ENCODE measurements at regions not wholly inside any gene's neighbourhood (a gene's known extent, or its start where the extent isn't known, plus 50 kb on each side); places are given as distances from the start of the nearest gene placed in this dataset.

DNA sequence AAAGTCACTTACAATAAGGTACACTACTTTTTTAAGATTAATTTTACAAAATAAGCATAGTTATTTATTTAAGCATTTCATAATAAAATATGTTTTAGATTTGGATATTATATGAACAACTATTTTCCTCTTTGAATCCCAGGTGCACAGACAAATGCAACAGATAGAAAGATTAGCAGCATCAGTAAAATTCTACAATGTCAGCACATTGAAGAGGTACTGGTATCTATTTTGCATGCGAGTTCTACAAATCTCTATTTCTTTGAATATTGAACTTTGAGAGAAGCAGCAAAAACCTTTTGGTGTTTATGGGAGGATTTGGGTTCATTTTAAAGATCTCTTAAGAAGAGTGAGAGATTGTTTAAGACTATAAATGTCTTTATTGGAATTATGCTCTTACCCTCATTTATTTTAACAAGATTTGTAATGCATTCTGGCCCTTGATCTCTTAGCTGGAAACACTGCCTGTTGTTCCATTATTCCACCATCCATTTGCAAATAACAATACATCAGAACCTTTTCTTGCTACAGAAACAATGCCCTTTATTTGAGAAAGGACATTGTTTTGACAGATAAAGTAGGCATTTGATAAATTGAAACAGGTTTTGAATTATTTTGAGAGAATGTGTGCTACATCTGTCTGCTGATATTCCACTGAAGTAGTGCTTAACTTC lies 558.8 kb upstream of the KLHL1 start:
- DNase-seq (ENCODE audit: extremely low spot score), result no peak
- Histone ChIP-seq H3K36me3 (ENCODE audit: insufficient read depth) (no peaks in the 10 kb centered on the region), H3K4me1 (ENCODE audit: insufficient read depth) (no peaks in the 10 kb centered on the region), H3K4me3 (ENCODE audit: low read depth, low read length) (no peak overlapping the region), H3K27ac (ENCODE audit: low read depth) (no peak overlapping the region)
- 37% methylated on average over 1 of the region's 1 CpG for WGBS

DNA sequence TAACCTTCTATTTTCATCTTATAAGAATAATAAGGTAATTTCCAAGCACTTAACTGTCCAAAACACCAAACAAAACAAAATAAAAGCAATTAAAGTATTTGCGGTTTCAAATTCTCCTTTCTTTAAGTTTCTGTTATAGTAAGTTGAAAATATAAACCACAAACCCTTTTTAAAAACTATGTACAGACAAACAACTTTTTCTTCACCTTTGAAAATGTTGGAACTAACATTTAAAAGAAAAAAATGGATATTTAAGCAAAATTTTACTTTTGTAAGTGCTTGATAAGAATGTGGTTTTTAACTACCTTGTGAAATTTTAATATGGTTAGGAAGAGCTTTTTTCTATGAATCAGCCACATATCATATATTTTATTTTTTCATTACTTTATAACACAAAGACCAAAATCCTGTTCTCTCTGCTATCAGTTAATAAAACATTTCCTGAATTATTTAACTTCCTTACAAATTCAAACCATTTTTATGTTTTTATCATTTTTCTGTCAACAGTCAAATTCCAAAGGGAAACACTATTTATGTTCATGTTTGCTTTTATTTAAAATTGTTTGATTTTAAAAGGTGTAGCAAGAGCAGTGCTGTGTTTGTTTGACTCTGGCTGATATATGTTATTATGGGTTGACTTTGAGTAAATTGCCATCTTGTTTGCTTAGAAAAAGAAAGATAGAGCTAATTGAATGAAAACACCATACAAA lies 554.1 kb upstream of the KLHL1 start:
- no peak for DNase-seq (ENCODE audit: extremely low spot score)
- WGBS, result 75% methylated on average over 1 of the region's 1 CpG
- no peaks in the 10 kb centered on the region for H3K4me1 ChIP-seq (ENCODE audit: insufficient read depth)
- H3K4me3 ChIP-seq (ENCODE audit: low read depth, low read length), result no peak overlapping the region
- H3K36me3 ChIP-seq (ENCODE audit: insufficient read depth), result no peaks in the 10 kb centered on the region
- no peak overlapping the region for H3K27ac ChIP-seq (ENCODE audit: low read depth)

- Histone ChIP-seq H3K4me3 (ENCODE audit: low read depth, low read length) (no peak overlapping the region), H3K4me1 (ENCODE audit: insufficient read depth) (no peaks in the 10 kb centered on the region), H3K27ac (ENCODE audit: low read depth) (no peak overlapping the region), H3K36me3 (ENCODE audit: insufficient read depth) (no peaks in the 10 kb centered on the region)
- DNase-seq (ENCODE audit: extremely low spot score), result no peak
- 75% methylated on average over 6 of the region's 6 CpGs for WGBS
Measured at GRCh38 chr13:70644052-70644451, 535.8 kb upstream of the KLHL1 start.

DNA sequence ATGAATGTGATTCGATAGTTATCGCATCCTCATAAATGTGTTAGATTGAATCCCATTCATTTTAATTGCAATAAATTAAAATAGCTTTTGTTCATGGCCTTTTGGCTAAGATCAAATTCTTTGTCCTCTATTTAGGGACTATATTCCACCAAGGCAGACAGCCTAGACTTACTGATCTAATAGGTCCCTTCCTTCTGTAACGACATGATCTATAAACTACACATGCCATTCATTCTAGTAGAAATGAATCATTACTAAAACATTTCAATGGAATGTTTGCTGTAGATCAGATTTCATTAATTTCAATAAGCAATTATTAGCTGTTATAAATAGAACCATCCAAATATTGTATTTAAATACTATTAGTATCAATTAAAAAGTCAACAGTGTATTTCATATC lies 526.6 kb upstream of the KLHL1 start:
- H3K36me3 ChIP-seq (ENCODE audit: insufficient read depth), result no peaks in the 10 kb centered on the region
- 88% methylated on average over 3 of the region's 3 CpGs for WGBS
- no peaks in the 10 kb centered on the region for H3K4me1 ChIP-seq (ENCODE audit: insufficient read depth)
- DNase-seq (ENCODE audit: extremely low spot score), result no peak
- H3K27ac ChIP-seq (ENCODE audit: low read depth), result no peak overlapping the region
- H3K4me3 ChIP-seq (ENCODE audit: low read depth, low read length), result no peak overlapping the region

GRCh38 chr13:70630247-70630646 lies 522.0 kb upstream of the KLHL1 start:
- DNase-seq (ENCODE audit: extremely low spot score), result no peak
- Histone ChIP-seq H3K4me3 (ENCODE audit: low read depth, low read length) (no peak overlapping the region), H3K36me3 (ENCODE audit: insufficient read depth) (no peaks in the 10 kb centered on the region), H3K4me1 (ENCODE audit: insufficient read depth) (no peaks in the 10 kb centered on the region), H3K27ac (ENCODE audit: low read depth) (no peak overlapping the region)
- 78% methylated on average over 2 of the region's 2 CpGs for WGBS

DNA sequence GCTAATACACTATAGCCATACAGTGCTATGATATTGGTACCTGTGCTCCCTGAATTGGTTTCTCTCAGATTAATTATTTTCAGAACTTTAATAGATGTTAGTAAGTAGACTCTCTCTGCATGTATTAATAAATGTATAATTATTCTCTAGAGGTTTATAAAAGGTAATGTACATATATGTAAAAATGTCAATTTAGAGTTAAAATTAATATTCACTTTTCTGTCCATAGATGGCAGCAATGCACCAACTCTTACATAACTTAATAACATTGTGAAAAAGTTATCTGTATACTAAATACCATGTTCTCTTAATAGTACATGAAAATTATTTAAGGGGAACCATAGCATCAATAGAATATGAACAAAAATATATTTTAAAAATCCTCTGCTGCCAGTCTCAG lies 515.0 kb upstream of the KLHL1 start:
- Histone ChIP-seq H3K27ac (ENCODE audit: low read depth) (no peak overlapping the region), H3K4me3 (ENCODE audit: low read depth, low read length) (no peak overlapping the region), H3K36me3 (ENCODE audit: insufficient read depth) (no peaks in the 10 kb centered on the region), H3K4me1 (ENCODE audit: insufficient read depth) (no peaks in the 10 kb centered on the region)
- DNase-seq (ENCODE audit: extremely low spot score), result no peak

DNA sequence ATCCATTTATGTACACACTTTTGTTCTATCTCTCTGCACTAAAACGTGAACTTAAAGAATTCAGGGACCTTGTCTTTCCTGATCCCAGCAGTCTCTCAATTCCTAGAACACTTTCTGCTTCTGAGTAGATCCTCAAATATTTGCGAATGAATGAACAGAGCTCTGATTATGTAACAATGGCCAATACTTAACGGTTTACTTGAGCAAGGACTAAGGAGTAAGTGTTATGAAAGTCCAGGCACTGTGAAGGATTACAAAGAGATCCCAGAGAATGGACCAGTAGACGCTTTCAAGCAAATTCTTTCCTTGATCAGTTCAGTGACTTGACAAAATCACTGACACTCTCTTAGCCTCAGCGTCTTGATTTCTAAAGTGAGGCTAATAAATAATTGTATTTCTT lies 514.5 kb upstream of the KLHL1 start:
- WGBS, result 31% methylated on average over 5 of the region's 5 CpGs
- Histone ChIP-seq H3K27ac (ENCODE audit: low read depth) (no peak overlapping the region), H3K4me3 (ENCODE audit: low read depth, low read length) (no peak overlapping the region), H3K36me3 (ENCODE audit: insufficient read depth) (no peaks in the 10 kb centered on the region), H3K4me1 (ENCODE audit: insufficient read depth) (no peaks in the 10 kb centered on the region)
- no peak for DNase-seq (ENCODE audit: extremely low spot score)

GRCh38 chr13:70619936-70620335 lies 511.7 kb upstream of the KLHL1 start:
- no peaks in the 10 kb centered on the region for H3K4me1 ChIP-seq (ENCODE audit: insufficient read depth)
- WGBS, result 79% methylated on average over 2 of the region's 2 CpGs
- H3K27ac ChIP-seq (ENCODE audit: low read depth), result no peak overlapping the region
- no peak overlapping the region for H3K4me3 ChIP-seq (ENCODE audit: low read depth, low read length)
- DNase-seq (ENCODE audit: extremely low spot score), result no peak
- no peaks in the 10 kb centered on the region for H3K36me3 ChIP-seq (ENCODE audit: insufficient read depth)

DNA sequence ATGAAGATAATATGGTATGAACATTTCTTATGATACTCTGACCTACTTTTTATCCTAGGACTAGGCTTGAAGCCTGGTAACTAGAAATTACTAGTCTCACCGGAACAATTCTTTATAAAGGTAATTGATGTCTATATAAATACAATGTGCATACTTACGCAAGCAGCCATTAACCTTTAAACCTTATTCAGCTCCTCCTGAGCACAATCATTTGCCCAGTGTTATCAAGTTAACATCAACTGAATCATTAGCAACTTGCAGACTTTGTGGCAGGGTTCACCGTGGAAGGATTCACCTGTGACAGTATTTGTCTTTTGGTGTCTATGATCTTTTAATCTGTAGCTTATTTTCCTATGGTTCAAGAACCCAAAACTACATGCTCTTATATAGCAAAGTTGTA lies 508.6 kb upstream of the KLHL1 start:
- no peak for DNase-seq (ENCODE audit: extremely low spot score)
- Histone ChIP-seq H3K4me1 (ENCODE audit: insufficient read depth) (no peaks in the 10 kb centered on the region), H3K4me3 (ENCODE audit: low read depth, low read length) (no peak overlapping the region), H3K36me3 (ENCODE audit: insufficient read depth) (no peaks in the 10 kb centered on the region), H3K27ac (ENCODE audit: low read depth) (no peak overlapping the region)
- 75% methylated on average over 3 of the region's 3 CpGs for WGBS

DNA sequence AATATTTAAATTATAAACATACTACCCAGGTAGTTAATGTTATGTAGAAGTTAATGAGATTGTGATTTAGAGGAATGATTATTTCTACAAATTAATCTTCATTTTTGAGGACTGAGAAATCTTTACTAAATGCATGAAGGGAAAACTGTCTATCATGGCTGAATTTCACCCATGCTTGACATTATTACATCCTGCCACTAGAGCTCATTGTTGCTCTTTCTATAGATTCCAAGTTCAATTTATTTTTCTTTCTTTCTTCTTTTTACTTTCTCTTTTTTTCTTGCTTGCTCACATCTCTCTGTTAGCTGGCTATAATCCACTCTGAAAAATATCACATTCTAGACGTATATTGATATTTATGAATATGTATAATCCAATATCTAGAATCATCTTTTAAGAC lies 505.0 kb upstream of the KLHL1 start:
- H3K4me3 ChIP-seq (ENCODE audit: low read depth, low read length), result no peak overlapping the region
- H3K36me3 ChIP-seq (ENCODE audit: insufficient read depth), result no peaks in the 10 kb centered on the region
- H3K27ac ChIP-seq (ENCODE audit: low read depth), result no peak overlapping the region
- WGBS, result 39% methylated on average over 1 of the region's 1 CpG
- no peak for DNase-seq (ENCODE audit: extremely low spot score)
- no peaks in the 10 kb centered on the region for H3K4me1 ChIP-seq (ENCODE audit: insufficient read depth)

- H3K4me1 ChIP-seq (ENCODE audit: insufficient read depth), result no peaks in the 10 kb centered on the region
- no peak overlapping the region for H3K4me3 ChIP-seq (ENCODE audit: low read depth, low read length)
- no peak overlapping the region for H3K27ac ChIP-seq (ENCODE audit: low read depth)
- no peak for DNase-seq (ENCODE audit: extremely low spot score)
- 86% methylated on average over 2 of the region's 2 CpGs for WGBS
- H3K36me3 ChIP-seq (ENCODE audit: insufficient read depth), result no peaks in the 10 kb centered on the region
Measured at GRCh38 chr13:70612881-70613280, 504.6 kb upstream of the KLHL1 start.

DNA sequence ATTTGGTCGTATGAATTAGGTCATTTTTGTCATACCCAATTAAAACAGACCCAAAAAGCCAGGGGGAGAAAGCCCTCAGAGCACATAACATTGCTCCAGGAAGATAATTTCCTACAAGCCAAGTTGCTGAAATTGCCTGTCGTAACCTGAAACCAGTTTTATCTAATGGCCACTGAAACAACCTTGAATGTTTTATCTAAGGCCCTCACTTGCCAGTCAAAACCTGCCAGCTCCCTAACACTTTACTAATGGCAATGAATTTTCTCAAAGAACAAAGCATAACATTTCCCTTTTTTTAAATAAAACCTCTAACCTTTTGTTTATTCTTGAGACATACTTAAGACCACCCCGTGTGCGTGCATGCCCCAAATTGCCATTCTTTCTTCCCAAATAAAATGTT lies 496.2 kb upstream of the KLHL1 start:
- no peak for DNase-seq (ENCODE audit: extremely low spot score)
- H3K4me3 ChIP-seq (ENCODE audit: low read depth, low read length), result no peak overlapping the region
- H3K27ac ChIP-seq (ENCODE audit: low read depth), result no peak overlapping the region
- 34% methylated on average over 4 of the region's 4 CpGs for WGBS
- no peaks in the 10 kb centered on the region for H3K36me3 ChIP-seq (ENCODE audit: insufficient read depth)
- H3K4me1 ChIP-seq (ENCODE audit: insufficient read depth), result no peaks in the 10 kb centered on the region

DNA sequence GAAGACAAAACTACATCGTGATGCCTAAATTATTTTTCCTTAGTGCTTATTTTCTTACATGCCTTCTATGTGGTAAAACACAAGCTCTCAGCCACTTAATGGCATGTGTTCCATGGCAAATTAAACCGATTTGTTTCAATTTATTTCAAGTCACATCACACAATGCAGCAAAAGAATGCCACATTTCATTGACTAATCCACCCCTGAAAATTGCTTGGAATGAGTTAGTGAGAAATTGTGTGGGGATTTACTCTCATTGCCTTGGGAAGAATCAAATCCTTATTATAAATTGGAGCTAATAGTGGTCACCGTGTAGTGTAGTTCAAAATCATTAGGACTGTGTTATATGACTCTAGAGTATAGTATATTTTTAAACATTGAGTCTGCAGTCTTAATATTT lies 485.5 kb upstream of the KLHL1 start:
- WGBS, result 45% methylated on average over 3 of the region's 3 CpGs
- no peak for DNase-seq (ENCODE audit: extremely low spot score)
- H3K36me3 ChIP-seq (ENCODE audit: insufficient read depth), result no peaks in the 10 kb centered on the region
- no peak overlapping the region for H3K4me3 ChIP-seq (ENCODE audit: low read depth, low read length)
- no peak overlapping the region for H3K27ac ChIP-seq (ENCODE audit: low read depth)
- no peaks in the 10 kb centered on the region for H3K4me1 ChIP-seq (ENCODE audit: insufficient read depth)

GRCh38 chr13:70585109-70585508 lies 476.9 kb upstream of the KLHL1 start:
- no peak for DNase-seq (ENCODE audit: extremely low spot score)
- H3K36me3 ChIP-seq (ENCODE audit: insufficient read depth), result no peaks in the 10 kb centered on the region
- H3K27ac ChIP-seq (ENCODE audit: low read depth), result no peak overlapping the region
- WGBS, result 92% methylated on average over 4 of the region's 4 CpGs
- H3K4me1 ChIP-seq (ENCODE audit: insufficient read depth), result no peaks in the 10 kb centered on the region
- no peak overlapping the region for H3K4me3 ChIP-seq (ENCODE audit: low read depth, low read length)

- Histone ChIP-seq H3K27ac (ENCODE audit: low read depth) (no peak overlapping the region), H3K36me3 (ENCODE audit: insufficient read depth) (no peaks in the 10 kb centered on the region), H3K4me3 (ENCODE audit: low read depth, low read length) (no peak overlapping the region), H3K4me1 (ENCODE audit: insufficient read depth) (no peaks in the 10 kb centered on the region)
- no peak for DNase-seq (ENCODE audit: extremely low spot score)
Measured at GRCh38 chr13:70580825-70581224, 472.6 kb upstream of the KLHL1 start.
